Neural cell (in vitro differentiated cells): ENCODE measurements at regions not wholly inside any gene's neighbourhood (a gene's known extent, or its start where the extent isn't known, plus 50 kb on each side); places are given as distances from the start of the nearest gene placed in this dataset.

Experiments used
- H2AFZ ChIP-seq: fragments of 200-600, 300-800 bp; sonication (generic), shearing (Covaris generic); 2 replicates; pipeline ENCODE4 v1.6.0; 2014; ENCODE audit warnings: low read depth, mild to moderate bottlenecking, antibody characterized with exemption, low read length, moderate library complexity
- H3F3A ChIP-seq: fragments of 200-600 bp; shearing (Covaris generic); 2 replicates; pipeline ENCODE4 v1.6.1; 2016; ENCODE audit warnings: mild to moderate bottlenecking, moderate library complexity, mixed read lengths, antibody characterized with exemption, low read length; ENCODE audit not compliant: insufficient read depth, poor library complexity, severe bottlenecking
- H3K27ac ChIP-seq: fragments of 200-600, 300-800 bp; sonication (generic), shearing (Covaris generic); 2 replicates; pipeline ENCODE4 v1.5.1; 2014; ENCODE audit warnings: mild to moderate bottlenecking, low read length, moderate library complexity
- H3K27me3 ChIP-seq: fragments of 300-800, 200-600 bp; sonication (generic), shearing (Covaris generic); 2 replicates; pipeline ENCODE4 v1.6.0; 2014; ENCODE audit warnings: mild to moderate bottlenecking, low read depth, low read length, moderate library complexity; ENCODE audit not compliant: insufficient read depth
- H3K36me3 ChIP-seq: fragments of 300-800, 200-600 bp; sonication (generic), shearing (Covaris generic); 2 replicates; pipeline ENCODE4 v1.5.1; 2014; ENCODE audit warnings: mild to moderate bottlenecking, antibody characterized with exemption, low read length, moderate library complexity; ENCODE audit not compliant: insufficient read depth
- H3K4me2 ChIP-seq: fragments of 300-800, 200-600 bp; sonication (generic), shearing (Covaris generic); 2 replicates; pipeline ENCODE4 v1.6.0; 2014; ENCODE audit warnings: mild to moderate bottlenecking, low read length
- H3K4me3 ChIP-seq: fragments of 300-800, 200-600 bp; sonication (generic), shearing (Covaris generic); 2 replicates; pipeline ENCODE4 v1.5.1; 2014; ENCODE audit warnings: mild to moderate bottlenecking, low read length, moderate library complexity
- H3K79me2 ChIP-seq: fragments of 200-600 bp; shearing (Covaris generic); replicated peaks from 2 replicates; pipeline ENCODE4 v1.6.0; 2014; ENCODE audit warnings: mild to moderate bottlenecking, low read length, moderate library complexity; ENCODE audit not compliant: insufficient read depth
- H3K9ac ChIP-seq: fragments of 300-800, 200-600 bp; sonication (generic), shearing (Covaris generic); 2 replicates; pipeline ENCODE4 v1.6.1; 2016; ENCODE audit warnings: mild to moderate bottlenecking, low read length, mixed read lengths
- H3K9me2 ChIP-seq: fragments of 200-600 bp; shearing (Covaris generic); 2 replicates; pipeline ENCODE4 v1.6.1; 2016; ENCODE audit warnings: mild to moderate bottlenecking, low read length, mixed read lengths; ENCODE audit not compliant: insufficient read depth
- H3K9me3 ChIP-seq: fragments of 200-600, 300-800 bp; sonication (generic), shearing (Covaris generic); 2 replicates; pipeline ENCODE4 v1.6.1; 2016; ENCODE audit warnings: mild to moderate bottlenecking, mixed run types, low read length, moderate library complexity, mixed read lengths
- H4K20me1 ChIP-seq: fragments of 200-600 bp; shearing (Covaris generic); 2 replicates; pipeline ENCODE4 v1.6.1; 2016; ENCODE audit warnings: mild to moderate bottlenecking, mixed run types; ENCODE audit not compliant: insufficient read depth
- EP300 ChIP-seq: fragments of 450-650 bp; conservative IDR thresholded peaks from 2 replicates; pipeline ENCODE4 v1.6.1; 2014; ENCODE audit warnings: antibody characterized with exemption, mild to moderate bottlenecking, moderate library complexity; ENCODE audit not compliant: poor library complexity, severe bottlenecking
- EZH2 ChIP-seq: fragments of 200-600, 300-800 bp; shearing (Covaris generic), sonication (generic); IDR thresholded peaks from 2 replicates; pipeline ENCODE4 v1.6.1; 2014; ENCODE audit warnings: antibody characterized with exemption, low read length, borderline replicate concordance, mild to moderate bottlenecking; ENCODE audit not compliant: insufficient read depth, poor library complexity, severe bottlenecking
- MXI1 ChIP-seq: fragments of 450-650 bp; conservative IDR thresholded peaks from 2 replicates; pipeline ENCODE4 v1.6.1; 2014; ENCODE audit warnings: antibody characterized with exemption, mild to moderate bottlenecking; ENCODE audit not compliant: poor library complexity, severe bottlenecking
- POLR2AphosphoS5 ChIP-seq: IDR thresholded peaks from 2 replicates; pipeline ENCODE4 v1.6.1; 2012
- RAD21 ChIP-seq: fragments of 450-650 bp; conservative IDR thresholded peaks from 2 replicates; pipeline ENCODE4 v1.6.1; 2014; ENCODE audit warnings: antibody characterized with exemption, mild to moderate bottlenecking, moderate library complexity
- SMC3 ChIP-seq: fragments of 450-650 bp; conservative IDR thresholded peaks from 2 replicates; pipeline ENCODE4 v1.6.1; 2014; ENCODE audit warnings: antibody characterized with exemption, mild to moderate bottlenecking, moderate library complexity; ENCODE audit not compliant: poor library complexity
- TAF1 ChIP-seq: IDR thresholded peaks from 2 replicates; pipeline ENCODE4 v1.6.1; 2012; ENCODE audit warnings: low read depth
- TF ChIP-seq, protein P1 (sequence below): fragments of 450-650 bp; IDR thresholded peaks from 2 replicates; pipeline ENCODE4 v1.5.1; 2014; ENCODE audit warnings: antibody characterized with exemption, mild to moderate bottlenecking, moderate library complexity; ENCODE audit not compliant: poor library complexity, severe bottlenecking
- TF ChIP-seq, protein P2 (sequence below): IDR thresholded peaks from 2 replicates; pipeline ENCODE4 v1.6.1; 2012; ENCODE audit warnings: borderline replicate concordance

DNA sequence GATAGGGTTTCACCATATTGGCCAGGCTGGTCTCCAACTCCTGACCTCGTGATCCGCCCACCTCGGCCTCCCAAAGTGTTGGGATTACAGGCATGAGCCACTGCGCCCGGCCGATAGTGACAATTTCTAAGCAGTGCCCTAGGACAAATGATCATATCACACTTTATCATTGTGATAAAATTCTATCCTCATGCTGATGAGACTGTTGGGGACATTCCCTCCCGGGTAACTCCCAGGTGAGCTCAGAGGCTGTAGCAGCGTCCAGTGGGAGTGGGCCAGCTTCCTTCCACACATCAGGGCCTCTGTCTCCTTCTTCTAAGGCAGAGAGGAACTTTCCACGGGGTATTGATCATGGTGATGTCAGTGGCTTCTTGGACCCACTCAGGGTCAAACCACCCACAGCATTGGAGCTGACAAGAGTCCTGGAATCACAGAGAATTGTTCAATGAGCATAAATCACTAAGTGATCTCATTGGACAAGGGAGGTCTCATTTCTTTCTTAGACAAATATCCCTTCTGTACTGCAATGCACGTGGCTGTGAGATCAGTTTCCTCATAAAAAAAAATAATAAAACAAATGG is 256.1 kb downstream of the KLF6 start:
- Histone ChIP-seq H3K4me3 (no peak overlapping the region), H3K9me3 (no peaks in the 10 kb centered on the region), H3K36me3 (no peaks in the 10 kb centered on the region), H2AFZ (no peak overlapping the region), H3K79me2 (no peaks in the 10 kb centered on the region), H3K27ac (no peak overlapping the region), H3K9ac (no peak overlapping the region), H3K27me3 (no peaks in the 10 kb centered on the region), H4K20me1 (no peaks in the 10 kb centered on the region), H3K4me2 (no peak overlapping the region), H3F3A (no peaks in the 10 kb centered on the region), H3K9me2 (no peaks in the 10 kb centered on the region)
- TF ChIP-seq SMC3 = no peak
- TF ChIP-seq EZH2 = no peak
- no peak for TF ChIP-seq TAF1
- no peak for TF ChIP-seq RAD21
- TF ChIP-seq POLR2AphosphoS5 = no peak
- TF ChIP-seq, protein P1, sequence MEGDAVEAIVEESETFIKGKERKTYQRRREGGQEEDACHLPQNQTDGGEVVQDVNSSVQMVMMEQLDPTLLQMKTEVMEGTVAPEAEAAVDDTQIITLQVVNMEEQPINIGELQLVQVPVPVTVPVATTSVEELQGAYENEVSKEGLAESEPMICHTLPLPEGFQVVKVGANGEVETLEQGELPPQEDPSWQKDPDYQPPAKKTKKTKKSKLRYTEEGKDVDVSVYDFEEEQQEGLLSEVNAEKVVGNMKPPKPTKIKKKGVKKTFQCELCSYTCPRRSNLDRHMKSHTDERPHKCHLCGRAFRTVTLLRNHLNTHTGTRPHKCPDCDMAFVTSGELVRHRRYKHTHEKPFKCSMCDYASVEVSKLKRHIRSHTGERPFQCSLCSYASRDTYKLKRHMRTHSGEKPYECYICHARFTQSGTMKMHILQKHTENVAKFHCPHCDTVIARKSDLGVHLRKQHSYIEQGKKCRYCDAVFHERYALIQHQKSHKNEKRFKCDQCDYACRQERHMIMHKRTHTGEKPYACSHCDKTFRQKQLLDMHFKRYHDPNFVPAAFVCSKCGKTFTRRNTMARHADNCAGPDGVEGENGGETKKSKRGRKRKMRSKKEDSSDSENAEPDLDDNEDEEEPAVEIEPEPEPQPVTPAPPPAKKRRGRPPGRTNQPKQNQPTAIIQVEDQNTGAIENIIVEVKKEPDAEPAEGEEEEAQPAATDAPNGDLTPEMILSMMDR = no peak
- TF ChIP-seq, protein P2, sequence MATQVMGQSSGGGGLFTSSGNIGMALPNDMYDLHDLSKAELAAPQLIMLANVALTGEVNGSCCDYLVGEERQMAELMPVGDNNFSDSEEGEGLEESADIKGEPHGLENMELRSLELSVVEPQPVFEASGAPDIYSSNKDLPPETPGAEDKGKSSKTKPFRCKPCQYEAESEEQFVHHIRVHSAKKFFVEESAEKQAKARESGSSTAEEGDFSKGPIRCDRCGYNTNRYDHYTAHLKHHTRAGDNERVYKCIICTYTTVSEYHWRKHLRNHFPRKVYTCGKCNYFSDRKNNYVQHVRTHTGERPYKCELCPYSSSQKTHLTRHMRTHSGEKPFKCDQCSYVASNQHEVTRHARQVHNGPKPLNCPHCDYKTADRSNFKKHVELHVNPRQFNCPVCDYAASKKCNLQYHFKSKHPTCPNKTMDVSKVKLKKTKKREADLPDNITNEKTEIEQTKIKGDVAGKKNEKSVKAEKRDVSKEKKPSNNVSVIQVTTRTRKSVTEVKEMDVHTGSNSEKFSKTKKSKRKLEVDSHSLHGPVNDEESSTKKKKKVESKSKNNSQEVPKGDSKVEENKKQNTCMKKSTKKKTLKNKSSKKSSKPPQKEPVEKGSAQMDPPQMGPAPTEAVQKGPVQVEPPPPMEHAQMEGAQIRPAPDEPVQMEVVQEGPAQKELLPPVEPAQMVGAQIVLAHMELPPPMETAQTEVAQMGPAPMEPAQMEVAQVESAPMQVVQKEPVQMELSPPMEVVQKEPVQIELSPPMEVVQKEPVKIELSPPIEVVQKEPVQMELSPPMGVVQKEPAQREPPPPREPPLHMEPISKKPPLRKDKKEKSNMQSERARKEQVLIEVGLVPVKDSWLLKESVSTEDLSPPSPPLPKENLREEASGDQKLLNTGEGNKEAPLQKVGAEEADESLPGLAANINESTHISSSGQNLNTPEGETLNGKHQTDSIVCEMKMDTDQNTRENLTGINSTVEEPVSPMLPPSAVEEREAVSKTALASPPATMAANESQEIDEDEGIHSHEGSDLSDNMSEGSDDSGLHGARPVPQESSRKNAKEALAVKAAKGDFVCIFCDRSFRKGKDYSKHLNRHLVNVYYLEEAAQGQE = no peak
- TF ChIP-seq MXI1 = no peak
- no peak for TF ChIP-seq EP300

DNA sequence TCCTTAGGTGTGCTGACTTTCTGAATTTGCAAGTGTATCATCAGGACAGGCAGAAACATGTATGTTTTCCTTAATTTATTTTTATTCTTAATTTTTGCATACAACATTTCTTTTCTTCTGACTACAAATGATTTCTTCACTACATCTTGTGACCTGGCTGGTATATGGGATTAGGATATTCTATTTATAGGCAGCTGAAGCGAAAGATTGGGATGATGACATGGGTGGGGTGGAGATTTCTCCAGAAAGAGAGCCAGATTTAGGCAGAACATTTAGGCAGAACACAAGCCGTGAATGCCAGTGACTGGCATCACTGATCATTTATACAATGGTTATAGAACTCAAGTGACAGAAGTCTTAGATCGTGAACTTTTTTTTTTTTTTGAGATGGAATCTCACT is 256.7 kb downstream of the KLF6 start:
- Histone ChIP-seq H4K20me1 (no peaks in the 10 kb centered on the region), H3K27me3 (no peaks in the 10 kb centered on the region), H3K9ac (no peak overlapping the region), H2AFZ (no peak overlapping the region), H3K9me3 (no peaks in the 10 kb centered on the region), H3K4me2 (no peak overlapping the region), H3K79me2 (no peaks in the 10 kb centered on the region), H3K9me2 (no peaks in the 10 kb centered on the region), H3K36me3 (no peaks in the 10 kb centered on the region), H3F3A (no peaks in the 10 kb centered on the region), H3K27ac (no peak overlapping the region), H3K4me3 (no peak overlapping the region)
- TF ChIP-seq TAF1 (no peak), SMC3 (no peak), POLR2AphosphoS5 (no peak), MXI1 (no peak), EP300 (no peak), EZH2 (no peak), RAD21 (no peak)
- TF ChIP-seq, protein P2 = no peak
- TF ChIP-seq, protein P1 = no peak
